A549 (cell line): ENCODE measurements at regions not wholly inside any gene's neighbourhood (a gene's known extent, or its start where the extent isn't known, plus 50 kb on each side); places are given as distances from the start of the nearest gene placed in this dataset.

Experiments used
- ATAC-seq, 2 experiments: fragments of 200-7000 bp in 1 of 2; fragments of >200 bp in 1 of 2; cut with Nextera tagmentation in 1 of 2; cut with Tn5 transposase in 1 of 2; 3 replicates each; pipeline versions ENCODE4 v1.8.0 to v1.9.1; 2018 to 2020; ENCODE audit warnings: mild to moderate bottlenecking in 1 of 2, moderate library complexity in 1 of 2
- CTCF ChIA-PET: fragments of 300-600 bp; sonication (Branson Sonifier 250); formaldehyde crosslinking; extraction: SDS; loops from one replicate; lab custom pipeline; 2021; ENCODE audit warnings: antibody characterized with exemption, inconsistent platforms; lab: Yijun Ruan, JAX
- POLR2A ChIA-PET: fragments of 350-600 bp; formaldehyde crosslinking; extraction: SDS; loops from one replicate; lab custom pipeline; 2021; ENCODE audit warnings: antibody characterized with exemption, inconsistent platforms; lab: Yijun Ruan, JAX
- DNase-seq, 2 experiments: peaks; one replicate each; pipeline versions ENCODE4 v3.0.0 to v3.0.0-alpha.2; 2011 to 2016; ENCODE audit warnings: low read depth in 1 of 2, low spot score in 1 of 2
- FAIRE-seq: peaks from 2 replicates; lab custom pipeline; 2011; peaks lifted over from hg19 to GRCh38; lab: Jason Lieb, UNC
- H3K27ac ChIP-seq, 2 experiments: fragments of >200 bp; sonication (Bioruptor Twin); formaldehyde crosslinking; 3 replicates each; pipeline ENCODE4 v1.5.1; 2016 to 2017
- H3K4me1 ChIP-seq: fragments of >200 bp; sonication (Bioruptor Twin); formaldehyde crosslinking; 3 replicates; pipeline ENCODE4 v1.6.1; 2016
- H3K4me2 ChIP-seq: fragments of >200 bp; sonication (Bioruptor Twin); formaldehyde crosslinking; 3 replicates; pipeline ENCODE4 v1.6.1; 2016
- H3K4me3 ChIP-seq: fragments of >200 bp; sonication (Bioruptor Twin); formaldehyde crosslinking; 3 replicates; pipeline ENCODE4 v1.5.1; 2016
- H3K9me3 ChIP-seq: fragments of >200 bp; sonication (Bioruptor Twin); formaldehyde crosslinking; 3 replicates; pipeline ENCODE4 v1.6.1; 2016
- CHD4 ChIP-seq: fragments of 200-600 bp; sonication (generic); IDR thresholded peaks from 2 replicates; pipeline ENCODE4 v1.6.1; 2016; ENCODE audit warnings: antibody characterized with exemption, mild to moderate bottlenecking, borderline replicate concordance
- EHF ChIP-seq: fragments of 250-450 bp; sonication (Bioruptor Pico); IDR thresholded peaks from 2 replicates; pipeline ENCODE4 v1.5.0; 2020; ENCODE audit warnings: mild to moderate bottlenecking
- EHMT2 ChIP-seq: fragments of 200-600 bp; sonication (generic); IDR thresholded peaks from 2 replicates; pipeline ENCODE4 v1.6.1; 2016; ENCODE audit warnings: antibody characterized with exemption, low read depth, mild to moderate bottlenecking, moderate library complexity
- EP300 ChIP-seq, 2 experiments: fragments of >200 bp; sonication (Bioruptor Twin); formaldehyde crosslinking; IDR thresholded peaks; 2 replicates in 1 of 2; 3 replicates in 1 of 2; pipeline ENCODE4 v1.6.1; 2016 to 2017
- FOXS1 ChIP-seq: fragments of 250-450 bp; sonication (Bioruptor Pico); IDR thresholded peaks from 2 replicates; pipeline ENCODE4 v1.5.0; 2020; ENCODE audit warnings: mild to moderate bottlenecking, moderate library complexity
- HDAC2 ChIP-seq: fragments of 200-600 bp; sonication (generic); IDR thresholded peaks from 2 replicates; pipeline ENCODE4 v1.6.1; 2016
- HMGXB4 ChIP-seq: fragments of 250-450 bp; sonication (Bioruptor Pico); IDR thresholded peaks from 2 replicates; pipeline ENCODE4 v1.5.0; 2021; ENCODE audit warnings: mild to moderate bottlenecking, moderate library complexity, borderline replicate concordance
- HOXA7 ChIP-seq: fragments of 250-450 bp; sonication (Bioruptor Pico); IDR thresholded peaks from 2 replicates; pipeline ENCODE4 v1.5.0; 2020; ENCODE audit warnings: mild to moderate bottlenecking, moderate library complexity
- HOXB13 ChIP-seq: fragments of 250-450 bp; sonication (Bioruptor Pico); IDR thresholded peaks from 2 replicates; pipeline ENCODE4 v1.5.0; 2020; ENCODE audit warnings: low read depth, mild to moderate bottlenecking, moderate library complexity
- HOXB5 ChIP-seq: fragments of 250-450 bp; sonication (Bioruptor Pico); IDR thresholded peaks from 2 replicates; pipeline ENCODE4 v1.5.0; 2020; ENCODE audit warnings: mild to moderate bottlenecking, moderate library complexity
- MAZ ChIP-seq: fragments of 150-350 bp; IDR thresholded peaks from 2 replicates; pipeline ENCODE4 v1.6.1; 2014; ENCODE audit warnings: antibody characterized with exemption, low read depth, low read length, borderline replicate concordance
- NPAS2 ChIP-seq: fragments of 250-450 bp; sonication (Bioruptor Pico); IDR thresholded peaks from 2 replicates; pipeline ENCODE4 v1.8.0; 2022; ENCODE audit warnings: mild to moderate bottlenecking, moderate library complexity, borderline replicate concordance
- PHF8 ChIP-seq: fragments of 200-600 bp; sonication (generic); IDR thresholded peaks from 2 replicates; pipeline ENCODE4 v1.6.1; 2016; ENCODE audit warnings: low read depth, mild to moderate bottlenecking, antibody characterized with exemption, moderate library complexity, borderline replicate concordance
- POLR2A ChIP-seq: IDR thresholded peaks from 2 replicates; pipeline ENCODE4 v1.6.1; 2012; ENCODE audit warnings: mild to moderate bottlenecking, low read length
- POLR2AphosphoS2 ChIP-seq: conservative IDR thresholded peaks from 2 replicates; pipeline ENCODE4 v1.6.1; 2012; ENCODE audit warnings: low read length, improper control_type of control experiment, inconsistent platforms
- RCOR1 ChIP-seq: fragments of 150-350 bp; IDR thresholded peaks from 2 replicates; pipeline ENCODE4 v1.6.1; 2014; ENCODE audit warnings: antibody characterized with exemption, low read length, low read depth
- REST ChIP-seq: fragments of 200-600 bp; sonication (generic); IDR thresholded peaks from 2 replicates; pipeline ENCODE4 v1.6.1; 2016; ENCODE audit warnings: antibody characterized with exemption, mild to moderate bottlenecking, moderate library complexity
- TFCP2L1 ChIP-seq: fragments of 250-450 bp; sonication (Bioruptor Pico); IDR thresholded peaks from 2 replicates; pipeline ENCODE4 v1.5.0; 2021; ENCODE audit warnings: mild to moderate bottlenecking
- ZFP36 ChIP-seq: fragments of 450-650 bp; IDR thresholded peaks from 2 replicates; pipeline ENCODE4 v1.6.1; 2014; ENCODE audit warnings: borderline replicate concordance; ENCODE audit not compliant: partially characterized antibody
- ZNF302 ChIP-seq: fragments of 250-450 bp; sonication (Bioruptor Pico); IDR thresholded peaks from 2 replicates; pipeline ENCODE4 v1.9.0; 2021; ENCODE audit warnings: inconsistent platforms, mild to moderate bottlenecking, moderate library complexity
- WGBS: methylation state at CpG from one replicate; pipeline ENCODE4 v1.1.6; 2017; ENCODE audit errors: missing lambda C conversion rate; 5-methylcytosine and 5-hydroxymethylcytosine counted together

GRCh38 chr7:34396437-34397064, 261.5 kb upstream of the NPSR1 start:
- FAIRE-seq (no peak), DNase-seq (no peak), ATAC-seq (no peak)
- TF ChIP-seq HOXA7 (CRISPR knock-in tag) (no peak), NPAS2 (no peak), HMGXB4 (CRISPR knock-in tag) (no peak), CHD4 (no peak), EP300 (IDR thresholded peaks at IDR 0.05) (no peak), TFCP2L1 (CRISPR knock-in tag) (no peak), HOXB5 (no peak), REST (no peak)
- Histone ChIP-seq H3K27ac (no peak overlapping the region), H3K9me3 (no peaks in the 10 kb centered on the region), H3K4me2 (no peak overlapping the region), H3K4me1 (no peaks in the 10 kb centered on the region), H3K4me3 (no peak overlapping the region)
- WGBS: 47% methylated on average over 2 of the region's 2 CpGs
- CTCF ChIA-PET: interaction anchor here (0.9 kb wide), 1 partner anchor 201 kb away, joined by 3 read pairs; no protein-coding TSS in a partner anchor
- POLR2A ChIA-PET: no interaction called here

- FAIRE-seq: no peak
- 62% methylated on average over 2 of the region's 2 CpGs for WGBS
- Histone ChIP-seq H3K4me2 (no peak overlapping the region), H3K4me1 (no peaks in the 10 kb centered on the region), H3K4me3 (no peak overlapping the region), H3K9me3 (no peaks in the 10 kb centered on the region), H3K27ac (no peak overlapping the region)
- no peak for TF ChIP-seq HDAC2
- TF ChIP-seq NPAS2: no peak
- TF ChIP-seq ZFP36: no peak
- no peak for TF ChIP-seq EHF (CRISPR knock-in tag)
- TF ChIP-seq FOXS1 (CRISPR knock-in tag): no peak
- no peak for TF ChIP-seq ZNF302 (CRISPR knock-in tag)
- TF ChIP-seq CHD4: no peak
- no peak for TF ChIP-seq POLR2AphosphoS2
- TF ChIP-seq MAZ: no peak
- TF ChIP-seq HOXB13 (CRISPR knock-in tag): no peak
- TF ChIP-seq POLR2A: no peak
- TF ChIP-seq PHF8: no peak
- TF ChIP-seq RCOR1: no peak
- no peak for TF ChIP-seq EHMT2
- POLR2A ChIA-PET: no interaction called here
- no peak for ATAC-seq
- no peak for DNase-seq
- CTCF ChIA-PET: interaction anchor here (1.0 to 1.2 kb wide), 2 partner anchors 11 to 81 kb away, joined by 3 to 4 read pairs; no protein-coding TSS in a partner anchor
Observed at GRCh38 chr7:34401776-34402175, 256.2 kb upstream of the NPSR1 start.
